ENCODE measurements at regions not wholly inside any gene's neighbourhood (a gene's known extent, or its start where the extent isn't known, plus 50 kb on each side); places are given as distances from the start of the nearest gene placed in this dataset.

GRCh38 chr2:7703048-7703447 is 785.8 kb downstream of the RNF144A start:
- intact Hi-C loops (cut with DNase I) = no loop called here

GRCh38 chr2:7703543-7704144 is 786.4 kb downstream of the RNF144A start:
- intact Hi-C loops (cut with DNase I) = no loop called here
- no peak for DNase-seq (ENCODE audit: low spot score)

More at GRCh38 chr2:7703048-7703447, 785.8 kb downstream of the RNF144A start:
- no peak for DNase-seq (ENCODE audit: low spot score)

- DNase-seq (ENCODE audit: low spot score) = no peak
- intact Hi-C loops (cut with DNase I) = no loop called here
Observed at GRCh38 chr2:7704296-7704865, 787.2 kb downstream of the RNF144A start.

DNA sequence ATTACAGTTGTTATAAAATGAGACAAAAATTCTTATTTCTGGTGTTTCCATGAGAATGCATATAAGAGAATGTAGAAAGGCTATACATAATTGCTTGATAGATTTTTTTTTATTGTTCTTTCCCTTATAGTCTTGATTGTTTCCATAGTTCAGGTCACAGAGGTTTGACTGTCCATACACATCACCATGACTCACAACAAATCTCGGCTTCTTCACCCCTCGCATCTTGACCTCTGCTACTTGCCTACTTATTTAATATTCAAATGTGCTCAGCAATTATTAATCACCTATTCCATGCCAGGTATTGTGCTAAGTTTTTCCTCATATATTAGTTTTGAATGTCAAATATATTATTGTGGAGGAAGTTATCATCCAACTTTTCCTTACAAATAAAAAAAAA is 789.6 kb downstream of the RNF144A start:
- intact Hi-C loops (cut with DNase I) = no loop called here
- no peak for DNase-seq (ENCODE audit: low spot score)

DNA sequence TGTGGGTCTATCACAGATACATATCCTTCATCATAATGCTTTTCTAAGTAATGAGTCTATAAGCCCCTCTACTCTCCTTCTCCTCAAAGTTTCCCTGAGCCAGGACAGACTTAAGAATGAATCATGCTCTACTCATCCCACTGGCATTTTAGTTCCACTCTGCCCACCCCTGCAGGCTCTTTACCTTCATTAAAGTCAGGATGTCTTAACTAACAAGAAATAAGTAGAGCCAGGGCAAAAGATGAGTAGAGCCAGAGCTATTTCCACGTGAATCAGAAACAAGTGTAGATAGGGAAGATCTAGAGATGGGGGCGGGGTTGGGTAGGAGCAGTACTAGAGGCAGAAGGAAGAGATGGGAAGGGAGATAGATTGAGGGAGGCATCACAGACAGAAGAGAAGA is 790.5 kb downstream of the RNF144A start:
- intact Hi-C loops (cut with DNase I) = no loop called here
- no peak for DNase-seq (ENCODE audit: low spot score)

GRCh38 chr2:7709907-7710306 is 792.7 kb downstream of the RNF144A start:
- intact Hi-C loops (cut with DNase I) = no loop called here
- no peak for DNase-seq (ENCODE audit: low spot score)

- DNase-seq (ENCODE audit: low spot score) = no peak
- intact Hi-C loops (cut with DNase I) = no loop called here
Observed at GRCh38 chr2:7711167-7711566, 794.0 kb downstream of the RNF144A start.

DNA sequence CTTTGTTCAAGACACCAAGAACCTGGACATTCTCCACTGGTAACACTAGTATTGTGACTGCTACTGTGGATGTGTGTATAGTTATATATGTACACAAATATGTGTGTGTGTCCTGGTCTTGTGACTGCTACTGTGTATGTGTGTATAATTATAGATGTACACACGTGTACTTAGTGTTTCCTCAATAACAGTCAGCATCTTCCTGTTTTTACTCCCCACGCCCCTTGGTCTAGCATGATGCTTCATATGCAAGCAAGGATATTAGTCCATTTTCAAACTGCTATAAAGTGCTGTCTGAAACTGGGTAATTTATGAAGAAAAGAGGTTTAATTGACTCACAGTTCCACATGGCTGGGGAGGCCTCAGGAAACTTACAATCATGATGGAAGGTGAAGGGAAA is 802.7 kb downstream of the RNF144A start:
- intact Hi-C loops (cut with DNase I) = no loop called here
- DNase-seq (ENCODE audit: low spot score) = no peak

DNA sequence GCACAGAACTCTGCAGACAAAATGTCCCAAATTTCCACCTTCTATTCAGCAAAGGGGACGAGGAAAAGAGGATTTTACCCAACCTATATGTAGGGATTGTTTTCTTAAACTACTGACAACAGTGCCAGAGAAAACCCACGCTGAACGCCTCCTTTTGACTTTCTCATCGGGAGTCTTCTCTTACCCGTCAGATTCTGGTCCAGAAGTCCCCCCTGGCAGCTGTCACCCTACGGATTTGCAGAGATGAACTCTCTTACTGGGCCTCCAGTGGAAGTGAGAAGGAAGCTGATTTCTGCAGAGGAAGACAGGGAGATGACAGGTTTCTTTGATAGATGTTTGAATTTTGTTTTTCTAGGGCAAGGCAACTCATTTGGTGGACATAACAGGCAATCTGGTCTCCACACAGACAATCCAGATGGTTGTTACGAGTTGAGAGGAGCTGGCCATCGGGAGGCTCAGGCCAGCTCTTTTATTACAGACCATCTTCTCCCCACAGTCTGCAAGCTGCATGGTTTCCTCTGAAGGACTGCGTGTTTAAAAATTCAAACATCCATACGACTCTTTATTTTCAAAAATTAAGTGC is 804.3 kb downstream of the RNF144A start:
- intact Hi-C loops (cut with DNase I) = no loop called here
- DNase-seq (ENCODE audit: low spot score) = no peak

GRCh38 chr2:7722212-7722910 is 805.1 kb downstream of the RNF144A start:
- intact Hi-C loops (cut with DNase I) = no loop called here

DNA sequence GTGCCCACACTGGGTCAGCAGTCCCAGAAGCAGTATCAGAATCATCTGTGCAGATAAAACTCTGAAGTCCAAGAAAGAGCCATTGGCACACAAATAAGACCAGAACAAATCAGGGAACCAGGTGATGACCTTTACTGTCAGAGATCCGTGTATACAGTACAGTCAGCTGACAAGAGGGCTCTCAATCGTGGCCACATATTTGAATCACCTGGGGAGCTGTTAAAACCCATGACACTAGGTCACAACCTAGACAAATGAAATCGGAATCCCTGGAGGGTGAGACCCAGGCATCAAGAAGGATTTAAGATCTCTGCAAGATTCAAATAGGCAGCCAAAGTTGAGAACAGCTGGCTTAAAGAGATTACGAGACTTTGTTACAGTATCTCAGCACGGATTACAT is 807.1 kb downstream of the RNF144A start:
- intact Hi-C loops (cut with DNase I) = no loop called here
- no peak for DNase-seq (ENCODE audit: low spot score)

More at GRCh38 chr2:7722212-7722910, 805.1 kb downstream of the RNF144A start:
- DNase-seq (ENCODE audit: low spot score) = no peak

- DNase-seq (ENCODE audit: low spot score) = no peak
- intact Hi-C loops (cut with DNase I) = no loop called here
Observed at GRCh38 chr2:7725171-7725849, 808.1 kb downstream of the RNF144A start.

DNA sequence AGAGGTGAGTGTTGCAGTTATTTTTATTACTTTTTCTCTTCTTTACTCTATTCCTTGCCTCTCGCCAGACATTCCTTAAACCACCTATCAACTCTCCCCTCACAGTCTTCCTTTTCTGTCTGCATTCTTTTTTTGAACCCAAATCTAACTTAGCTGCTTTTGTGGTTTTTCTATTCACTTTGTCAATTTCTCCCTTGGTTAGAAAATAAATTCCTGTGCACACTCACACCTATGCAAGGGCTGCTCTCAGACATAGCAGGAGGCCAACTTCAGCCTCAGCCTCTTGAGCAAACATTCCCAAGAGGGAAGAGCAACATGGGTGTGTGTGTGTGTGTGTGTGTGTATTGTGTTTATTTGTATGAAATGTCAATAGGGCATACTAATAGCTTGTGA is 808.6 kb downstream of the RNF144A start:
- intact Hi-C loops (cut with DNase I) = no loop called here
- DNase-seq (ENCODE audit: low spot score) = no peak

DNA sequence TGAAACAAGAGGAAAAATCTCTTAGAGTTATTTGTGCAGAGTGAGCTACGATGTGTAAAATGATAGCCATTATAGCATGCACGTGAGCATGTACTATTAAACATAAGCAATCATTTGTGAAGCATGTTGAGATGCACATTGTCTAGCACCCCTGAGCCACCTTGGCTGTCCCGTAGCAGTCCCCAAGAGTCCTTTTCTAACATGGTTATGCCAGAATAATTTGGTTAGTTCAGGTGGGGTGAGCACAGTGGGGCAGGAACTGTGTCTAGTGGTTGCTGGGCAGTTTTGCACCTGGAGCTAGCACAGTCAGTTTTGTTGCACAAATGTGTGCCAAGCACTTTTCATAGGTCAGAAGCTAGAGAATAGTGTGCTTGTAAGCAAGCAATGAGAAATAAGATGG is 809.8 kb downstream of the RNF144A start:
- intact Hi-C loops (cut with DNase I) = no loop called here
- DNase-seq (ENCODE audit: low spot score) = no peak

DNA sequence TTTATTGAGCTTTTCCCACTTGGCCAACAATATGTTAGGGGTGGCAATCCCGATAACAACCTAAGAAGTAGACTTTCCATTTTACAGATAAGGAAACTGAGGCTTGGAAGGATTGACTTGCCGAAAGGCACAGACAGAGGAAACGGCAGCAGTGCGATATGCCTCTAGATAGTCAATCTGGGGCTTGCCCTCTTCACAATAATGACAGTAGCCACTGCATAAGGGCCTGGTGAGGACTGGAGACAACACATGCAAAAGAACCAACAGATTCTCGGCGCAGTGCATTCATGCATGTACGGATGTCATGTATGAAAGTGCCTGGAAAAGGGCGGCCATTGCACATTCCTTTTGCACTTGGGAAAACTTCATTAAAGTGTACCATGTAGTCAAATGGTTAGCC is 811.2 kb downstream of the RNF144A start:
- intact Hi-C loops (cut with DNase I) = no loop called here
- no peak for DNase-seq (ENCODE audit: low spot score)

- no peak for DNase-seq (ENCODE audit: low spot score)
- intact Hi-C loops (cut with DNase I) = no loop called here
Observed at GRCh38 chr2:7730449-7730848, 813.2 kb downstream of the RNF144A start.

- no peak for DNase-seq (ENCODE audit: low spot score)
- intact Hi-C loops (cut with DNase I) = no loop called here
Observed at GRCh38 chr2:7730990-7731389, 813.8 kb downstream of the RNF144A start.

DNA sequence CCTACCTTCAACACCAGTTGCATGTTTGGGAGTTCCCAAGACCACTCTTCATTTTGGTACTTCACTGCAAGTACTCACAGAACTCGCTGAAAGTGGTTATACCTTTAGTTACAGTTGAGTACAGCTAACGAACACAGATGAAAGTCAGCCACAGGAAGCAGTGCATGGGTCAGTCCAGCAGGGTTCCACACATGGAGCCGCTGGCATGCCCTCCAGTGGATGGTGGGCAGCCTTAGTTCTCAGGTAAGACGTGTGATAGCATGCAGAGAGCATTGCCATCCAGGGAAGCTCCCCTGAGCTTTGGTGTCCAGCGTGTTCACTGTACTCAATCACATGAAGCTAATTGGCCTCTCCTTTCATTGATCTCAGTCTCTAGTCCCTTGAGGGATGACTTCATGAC is 815.3 kb downstream of the RNF144A start:
- intact Hi-C loops (cut with DNase I) = no loop called here
- DNase-seq (ENCODE audit: low spot score) = no peak

GRCh38 chr2:7736646-7737305 is 819.6 kb downstream of the RNF144A start:
- no peak for DNase-seq (ENCODE audit: low spot score)
- intact Hi-C loops (cut with DNase I) = no loop called here

- intact Hi-C loops (cut with DNase I) = no loop called here
- DNase-seq (ENCODE audit: low spot score) = no peak
Observed at GRCh38 chr2:7738596-7738995, 821.4 kb downstream of the RNF144A start.
